ENCODE measurements at regions not wholly inside any gene's neighbourhood (a gene's known extent, or its start where the extent isn't known, plus 50 kb on each side); places are given as distances from the start of the nearest gene placed in this dataset.

DNA sequence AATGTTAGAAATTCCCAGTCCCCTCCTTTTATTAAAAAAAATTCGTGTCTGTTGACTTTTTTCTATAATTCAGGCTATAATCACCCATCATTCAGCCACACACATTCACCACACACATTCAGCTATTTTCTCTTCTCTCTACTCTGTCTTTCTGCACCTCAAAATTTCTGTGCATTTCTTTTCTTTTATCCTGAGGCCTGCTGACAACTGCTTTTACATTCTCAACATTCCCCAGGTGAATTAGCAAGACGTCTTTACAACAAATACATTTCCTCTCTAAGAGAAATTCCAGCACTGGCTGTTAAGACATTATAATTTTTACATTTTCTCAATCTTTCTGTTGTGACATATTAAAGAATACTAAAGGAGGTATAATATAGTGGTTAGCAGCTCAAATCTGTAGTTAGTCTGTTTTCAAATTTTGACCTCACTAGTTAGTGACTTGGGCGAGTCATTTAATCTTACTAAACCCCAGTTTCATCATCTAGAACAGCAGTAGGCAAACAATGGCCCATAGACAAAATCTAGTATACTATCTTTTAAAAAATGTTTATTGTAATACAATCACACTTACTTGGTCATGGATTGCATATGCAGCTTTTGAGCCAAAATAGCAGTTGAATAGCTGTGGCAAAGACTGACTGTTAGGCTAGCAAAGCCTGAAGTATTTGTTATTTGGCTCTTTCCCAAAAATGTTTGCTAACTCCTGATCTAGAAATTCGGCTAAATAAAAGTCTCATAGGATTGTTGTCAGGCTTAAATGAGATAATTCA, 350.7 kb downstream of the NSUN3 start:
- intact Hi-C loops (cut with micrococcal nuclease), result no loop called here
- H3K27me3 ChIP-seq (ENCODE audit: control insufficient read depth in 2 of 2, insufficient read depth in 2 of 2, low read length in 2 of 2), result no peaks in the 10 kb centered on the region
- H3K9me3 ChIP-seq (replicated peaks in 1 of 2; ENCODE audit: control insufficient read depth in 1 of 2, insufficient read depth in 1 of 2, low read length in 2 of 2), result peaks cover 0 to 8% of the 10 kb centered on the region in 2 donors
- no peak overlapping the region for H3K4me3 ChIP-seq (replicated peaks in 1 of 3; ENCODE audit: low read depth in 2 of 3, low read length in 3 of 3)
- no peaks in the 10 kb centered on the region for H3K4me1 Mint-ChIP-seq
- H3K79me2 ChIP-seq (ENCODE audit: insufficient read depth, low read length), result no peaks in the 10 kb centered on the region
- H3K27ac ChIP-seq (ENCODE audit: low read depth in 1 of 2, low read length in 2 of 2), result no peak overlapping the region
- no peaks in the 10 kb centered on the region for H3K27me3 Mint-ChIP-seq (ENCODE audit: low read depth in 3 of 3)
- H3K4me3 Mint-ChIP-seq, result no peak overlapping the region
- no peak overlapping the region for H3K27ac Mint-ChIP-seq
- no peaks in the 10 kb centered on the region for H4K20me1 ChIP-seq (ENCODE audit: insufficient read depth, low read length)
- no peak overlapping the region for H3K9ac ChIP-seq (ENCODE audit: insufficient read depth, low read length, poor library complexity, severe bottlenecking)
- H3K9me3 Mint-ChIP-seq, result peaks cover under 1 to 14% (median 5%) of the 10 kb centered on the region in 7 donors
- no CpG with 5 or more reads among the region's 4 CpGs for WGBS (ENCODE audit: insufficient coverage)
- H3K36me3 ChIP-seq (replicated peaks in 1 of 2; ENCODE audit: control insufficient read depth in 1 of 2, insufficient read depth in 2 of 2, low read length in 2 of 2), result no peaks in the 10 kb centered on the region
- DNase-seq, result no peak
- no peaks in the 10 kb centered on the region for H3K36me3 Mint-ChIP-seq
- TF ChIP-seq CTCF (IDR thresholded peaks at IDR 0.05), result no peak
- H3K4me2 ChIP-seq (replicated peaks; ENCODE audit: extremely low read depth, low read length, poor library complexity, severe bottlenecking), result no peak overlapping the region
- no peaks in the 10 kb centered on the region for H3K4me1 ChIP-seq (ENCODE audit: control insufficient read depth in 1 of 2, insufficient read depth in 2 of 2, low read length in 2 of 2)
- no peak overlapping the region for H2AFZ ChIP-seq (ENCODE audit: insufficient read depth, low read depth, low read length, poor library complexity, severe bottlenecking)

DNA sequence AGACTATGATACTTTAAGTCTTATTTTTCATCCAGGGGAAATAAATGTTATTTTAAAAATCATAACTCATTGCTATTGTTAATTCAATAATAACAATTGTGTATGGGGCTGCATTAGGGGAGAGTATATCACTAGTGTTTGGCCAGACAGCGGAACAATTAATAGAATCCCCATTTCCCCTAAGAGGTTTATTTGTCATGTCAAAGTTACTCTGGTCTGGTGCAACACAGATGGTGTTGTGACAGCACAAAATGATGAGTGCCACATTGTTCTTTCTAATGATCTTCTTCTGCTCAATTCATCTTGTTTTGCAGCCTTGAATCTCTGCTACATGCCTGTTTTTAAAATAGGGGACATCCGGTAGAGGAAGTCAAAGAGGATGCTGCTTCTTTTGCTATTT, 351.6 kb downstream of the NSUN3 start:
- H2AFZ ChIP-seq (ENCODE audit: insufficient read depth, low read depth, low read length, poor library complexity, severe bottlenecking), result no peak overlapping the region
- H3K79me2 ChIP-seq (ENCODE audit: insufficient read depth, low read length), result no peaks in the 10 kb centered on the region
- H3K9ac ChIP-seq (ENCODE audit: insufficient read depth, low read length, poor library complexity, severe bottlenecking), result no peak overlapping the region
- Mint-ChIP-seq H3K4me3 (no peak overlapping the region), H3K27ac (no peak overlapping the region), H3K4me1 (no peaks in the 10 kb centered on the region), H3K27me3 (ENCODE audit: low read depth in 3 of 3) (no peaks in the 10 kb centered on the region), H3K36me3 (no peaks in the 10 kb centered on the region), H3K9me3 (peaks cover 4 to 13% (median 10%) of the 10 kb centered on the region in 7 donors)
- intact Hi-C loops (cut with micrococcal nuclease), result no loop called here
- H3K9me3 ChIP-seq (replicated peaks in 1 of 2; ENCODE audit: control insufficient read depth in 1 of 2, insufficient read depth in 1 of 2, low read length in 2 of 2), result peaks cover 7 to 15% of the 10 kb centered on the region in 2 donors
- no peak for TF ChIP-seq CTCF (IDR thresholded peaks at IDR 0.05)
- no peak overlapping the region for H3K4me2 ChIP-seq (replicated peaks; ENCODE audit: extremely low read depth, low read length, poor library complexity, severe bottlenecking)
- H3K4me1 ChIP-seq (ENCODE audit: control insufficient read depth in 1 of 2, insufficient read depth in 2 of 2, low read length in 2 of 2), result no peaks in the 10 kb centered on the region
- H3K27ac ChIP-seq (ENCODE audit: low read depth in 1 of 2, low read length in 2 of 2), result no peak overlapping the region
- no peaks in the 10 kb centered on the region for H4K20me1 ChIP-seq (ENCODE audit: insufficient read depth, low read length)
- H3K27me3 ChIP-seq (ENCODE audit: control insufficient read depth in 2 of 2, insufficient read depth in 2 of 2, low read length in 2 of 2), result no peaks in the 10 kb centered on the region
- DNase-seq, result no peak
- WGBS (ENCODE audit: insufficient coverage), result no CpG with 5 or more reads among the region's 2 CpGs
- no peaks in the 10 kb centered on the region for H3K36me3 ChIP-seq (replicated peaks in 1 of 2; ENCODE audit: control insufficient read depth in 1 of 2, insufficient read depth in 2 of 2, low read length in 2 of 2)
- H3K4me3 ChIP-seq (replicated peaks in 1 of 3; ENCODE audit: low read depth in 2 of 3, low read length in 3 of 3), result no peak overlapping the region

Measured in CD14-positive monocyte (primary cell).